NB4 (cell line): ENCODE measurements at regions not wholly inside any gene's neighbourhood (a gene's known extent, or its start where the extent isn't known, plus 50 kb on each side); places are given as distances from the start of the nearest gene placed in this dataset.

Source experiments
- DNase-seq: peaks from one replicate; pipeline ENCODE4 v3.0.0; 2010; ENCODE audit warnings: low read depth
- H3K4me3 ChIP-seq: one replicate; pipeline ENCODE4 v1.5.1; 2011; ENCODE audit warnings: mild to moderate bottlenecking, low read depth, low read length, moderate library complexity
- MYC ChIP-seq: IDR thresholded peaks from 2 replicates; pipeline ENCODE4 v1.6.1; 2011; ENCODE audit warnings: low read depth, low read length
- POLR2A ChIP-seq: IDR thresholded peaks from 2 replicates; pipeline ENCODE4 v1.6.1; 2011; ENCODE audit warnings: mild to moderate bottlenecking; ENCODE audit not compliant: insufficient read length; ENCODE audit errors: extremely low read depth
- TF ChIP-seq, protein P1 (sequence below): IDR thresholded peaks from 2 replicates; pipeline ENCODE4 v1.6.1; 2011; ENCODE audit warnings: low read depth, low read length
- TF ChIP-seq, protein P2 (sequence below): IDR thresholded peaks from one replicate; pipeline ENCODE4 v1.5.1; 2012; ENCODE audit warnings: low read depth, low read length

DNA sequence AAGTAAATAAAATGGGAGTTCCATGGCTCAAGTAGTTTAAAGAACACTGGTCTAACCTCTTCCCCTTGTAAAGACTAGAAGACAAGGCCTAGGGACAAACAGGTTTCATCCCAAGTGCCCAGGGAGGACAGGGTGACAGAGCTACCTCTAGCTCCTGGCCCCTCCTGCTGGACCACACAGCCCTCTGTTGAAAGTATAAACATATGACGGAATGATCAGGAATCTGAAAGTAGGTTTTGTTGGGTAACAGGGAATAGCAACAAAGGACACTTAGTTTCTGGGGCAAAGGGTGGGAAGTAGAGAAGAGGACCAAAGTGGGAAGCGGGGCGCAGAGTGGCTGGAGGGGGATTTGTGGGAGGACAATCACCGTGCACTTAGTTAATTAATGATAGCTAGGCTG is 67.0 kb upstream of the DAB2IP start:
- TF ChIP-seq, protein P1, sequence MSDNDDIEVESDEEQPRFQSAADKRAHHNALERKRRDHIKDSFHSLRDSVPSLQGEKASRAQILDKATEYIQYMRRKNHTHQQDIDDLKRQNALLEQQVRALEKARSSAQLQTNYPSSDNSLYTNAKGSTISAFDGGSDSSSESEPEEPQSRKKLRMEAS = no peak
- TF ChIP-seq POLR2A (no peak), MYC (no peak)
- no peak for DNase-seq
- H3K4me3 ChIP-seq = no peak overlapping the region

DNA sequence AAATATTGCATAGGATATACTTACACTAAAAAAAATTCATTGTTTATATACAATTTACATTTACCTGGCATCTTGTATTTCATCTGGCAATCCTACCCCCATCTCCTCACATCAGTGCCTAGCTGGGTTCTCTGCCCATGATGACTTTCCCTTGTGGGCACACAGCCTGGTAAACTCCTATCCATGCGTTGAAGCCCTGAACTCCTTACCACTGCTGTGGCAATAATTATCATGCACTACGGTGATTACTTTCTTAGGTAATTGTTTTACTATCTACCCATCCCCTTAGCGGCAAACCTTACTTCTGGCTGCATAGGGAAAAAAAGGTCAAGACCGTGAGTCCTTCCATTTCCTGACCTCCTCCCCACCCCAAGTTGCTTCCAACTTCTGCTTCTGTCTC is 63.6 kb upstream of the DAB2IP start:
- TF ChIP-seq MYC (no peak), POLR2A (no peak)
- TF ChIP-seq, protein P1 = no peak
- TF ChIP-seq, protein P2, sequence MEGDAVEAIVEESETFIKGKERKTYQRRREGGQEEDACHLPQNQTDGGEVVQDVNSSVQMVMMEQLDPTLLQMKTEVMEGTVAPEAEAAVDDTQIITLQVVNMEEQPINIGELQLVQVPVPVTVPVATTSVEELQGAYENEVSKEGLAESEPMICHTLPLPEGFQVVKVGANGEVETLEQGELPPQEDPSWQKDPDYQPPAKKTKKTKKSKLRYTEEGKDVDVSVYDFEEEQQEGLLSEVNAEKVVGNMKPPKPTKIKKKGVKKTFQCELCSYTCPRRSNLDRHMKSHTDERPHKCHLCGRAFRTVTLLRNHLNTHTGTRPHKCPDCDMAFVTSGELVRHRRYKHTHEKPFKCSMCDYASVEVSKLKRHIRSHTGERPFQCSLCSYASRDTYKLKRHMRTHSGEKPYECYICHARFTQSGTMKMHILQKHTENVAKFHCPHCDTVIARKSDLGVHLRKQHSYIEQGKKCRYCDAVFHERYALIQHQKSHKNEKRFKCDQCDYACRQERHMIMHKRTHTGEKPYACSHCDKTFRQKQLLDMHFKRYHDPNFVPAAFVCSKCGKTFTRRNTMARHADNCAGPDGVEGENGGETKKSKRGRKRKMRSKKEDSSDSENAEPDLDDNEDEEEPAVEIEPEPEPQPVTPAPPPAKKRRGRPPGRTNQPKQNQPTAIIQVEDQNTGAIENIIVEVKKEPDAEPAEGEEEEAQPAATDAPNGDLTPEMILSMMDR = no peak
- no peak for DNase-seq
- H3K4me3 ChIP-seq = no peak overlapping the region

DNA sequence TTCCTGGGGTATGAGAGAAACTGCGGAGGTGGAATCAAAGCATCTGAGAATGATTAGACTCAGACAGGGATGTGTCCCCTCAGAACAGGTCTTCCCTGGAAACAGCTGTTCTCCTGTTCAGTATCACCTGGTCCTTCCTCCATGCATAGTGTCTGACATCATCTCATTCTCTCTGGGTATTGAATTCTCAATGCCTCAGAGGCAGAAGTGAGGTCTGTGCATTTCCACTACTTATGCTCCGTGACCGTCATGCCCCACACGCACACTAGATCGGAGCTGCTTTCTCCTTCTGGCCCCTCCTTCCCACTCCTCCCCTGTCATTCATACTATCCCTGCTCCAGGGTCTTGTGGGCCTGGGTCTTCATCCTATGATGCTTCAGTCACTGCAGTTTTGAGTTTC is 61.4 kb upstream of the DAB2IP start:
- H3K4me3 ChIP-seq = no peak overlapping the region
- DNase-seq = no peak
- TF ChIP-seq, protein P1 = no peak
- TF ChIP-seq POLR2A (no peak), MYC (no peak)
- TF ChIP-seq, protein P2 = no peak

DNA sequence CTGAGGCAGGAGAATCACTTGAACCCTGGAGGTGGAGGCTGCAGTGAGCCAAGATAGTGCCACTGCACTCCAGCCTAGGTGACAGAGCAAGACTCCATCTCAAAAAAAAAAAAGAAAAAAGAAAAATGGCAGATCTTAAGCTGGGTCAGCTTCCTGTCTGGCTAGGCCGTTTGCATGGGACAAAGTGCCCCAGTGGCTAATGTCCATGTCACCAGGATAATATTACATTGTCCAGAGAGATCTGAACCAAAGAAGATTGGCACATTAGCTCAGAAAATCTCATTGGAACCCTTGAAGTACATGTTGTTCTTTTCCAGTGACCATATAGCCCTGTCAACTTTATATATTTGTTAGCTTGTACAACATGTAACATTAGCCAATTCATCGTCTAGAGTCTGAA is 59.2 kb upstream of the DAB2IP start:
- TF ChIP-seq, protein P2 = no peak
- TF ChIP-seq POLR2A (no peak), MYC (no peak)
- TF ChIP-seq, protein P1 = no peak
- no peak for DNase-seq
- H3K4me3 ChIP-seq = no peak overlapping the region

DNA sequence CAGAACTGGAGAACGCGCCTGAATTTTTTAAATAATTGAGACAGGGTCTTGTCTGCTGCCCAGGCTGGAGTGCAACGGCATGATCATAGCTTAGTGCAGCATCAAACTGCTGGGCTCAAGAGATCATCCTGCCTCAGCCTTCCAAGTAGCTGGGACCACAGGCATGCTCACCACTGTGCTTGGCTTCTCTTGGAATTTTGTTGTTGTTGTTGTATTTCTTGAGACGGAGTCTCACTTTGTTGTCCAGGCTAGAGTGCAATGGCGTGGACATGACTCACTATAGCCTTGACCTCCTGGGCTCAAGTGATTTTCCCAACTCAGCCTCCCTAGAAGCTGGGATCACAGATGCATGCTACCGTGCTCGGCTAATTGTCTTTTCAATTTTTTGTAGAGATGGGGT is 58.4 kb upstream of the DAB2IP start:
- TF ChIP-seq, protein P1 = no peak
- TF ChIP-seq, protein P2 = no peak
- TF ChIP-seq MYC = no peak
- TF ChIP-seq POLR2A = no peak
- no peak for DNase-seq
- no peak overlapping the region for H3K4me3 ChIP-seq

DNA sequence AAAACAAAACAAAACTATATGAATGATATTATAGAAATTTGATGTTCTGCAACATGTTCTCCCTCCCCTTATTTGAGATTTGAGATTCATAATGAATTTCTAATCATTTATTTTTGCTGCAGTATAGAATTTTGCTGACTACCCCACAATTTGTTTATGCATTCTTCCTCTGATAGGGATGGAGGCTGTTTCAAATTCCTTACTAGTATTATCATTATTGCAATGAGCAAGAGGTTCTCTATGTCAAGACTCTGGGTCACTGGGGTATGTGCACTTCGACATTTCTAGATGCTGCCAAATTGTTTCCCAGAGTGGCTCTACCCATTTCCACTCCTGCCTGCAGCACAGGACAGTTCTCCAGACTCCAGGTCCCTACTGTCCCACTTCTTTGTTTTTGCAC is 54.9 kb upstream of the DAB2IP start:
- DNase-seq = no peak
- TF ChIP-seq, protein P1 = no peak
- TF ChIP-seq, protein P2 = no peak
- no peak for TF ChIP-seq POLR2A
- TF ChIP-seq MYC = no peak
- H3K4me3 ChIP-seq = no peak overlapping the region
